SU-DHL-6 (cell line): ENCODE measurements at regions not wholly inside any gene's neighbourhood (a gene's known extent, or its start where the extent isn't known, plus 50 kb on each side); places are given as distances from the start of the nearest gene placed in this dataset.
A peak's percentile ranks its signal among the peaks of the same experiment; 100 is the strongest.

Experiments used
- H2AFZ ChIP-seq: fragments of 200-600 bp; sonication (generic); 2 replicates; pipeline ENCODE4 v1.6.1; 2014; ENCODE audit warnings: low read depth, mild to moderate bottlenecking, moderate library complexity, mixed read lengths, antibody characterized with exemption, low read length; ENCODE audit not compliant: severe bottlenecking
- H3F3A ChIP-seq: fragments of 200-600 bp; shearing (Covaris generic); 2 replicates; pipeline ENCODE4 v1.6.0; 2016; ENCODE audit warnings: antibody characterized with exemption, mild to moderate bottlenecking; ENCODE audit not compliant: insufficient read depth
- H3K27ac ChIP-seq: fragments of 200-600 bp; sonication (generic); 2 replicates; pipeline ENCODE4 v1.5.1; 2016; ENCODE audit warnings: low read depth, mild to moderate bottlenecking, low read length, moderate library complexity, mixed read lengths
- H3K27me3 ChIP-seq: fragments of 200-600 bp; sonication (generic), shearing (Covaris generic); 2 replicates; pipeline ENCODE4 v1.6.0; 2014; ENCODE audit warnings: mild to moderate bottlenecking, low read length
- H3K36me3 ChIP-seq: fragments of 200-600 bp; sonication (generic); 2 replicates; pipeline ENCODE4 v1.6.1; 2014; ENCODE audit warnings: mild to moderate bottlenecking, low read length, mixed read lengths
- H3K4me2 ChIP-seq: fragments of 300-600, 200-600 bp; shearing (Covaris generic), sonication (generic); 2 replicates; pipeline ENCODE4 v1.6.0; 2014; ENCODE audit warnings: low read length, low read depth, mild to moderate bottlenecking; ENCODE audit not compliant: poor library complexity, severe bottlenecking
- H3K4me3 ChIP-seq: fragments of 200-600 bp; sonication (generic); 2 replicates; pipeline ENCODE4 v1.5.1; 2014; ENCODE audit warnings: antibody characterized with exemption, low read length, mild to moderate bottlenecking, mixed read lengths; ENCODE audit not compliant: insufficient read depth, poor library complexity, severe bottlenecking
- H3K79me2 ChIP-seq: fragments of 200-600 bp; sonication (generic); 2 replicates; pipeline ENCODE4 v1.6.1; 2014; ENCODE audit warnings: mild to moderate bottlenecking, low read length, moderate library complexity; ENCODE audit not compliant: insufficient read depth
- H3K9ac ChIP-seq: fragments of 200-600 bp; sonication (generic); 2 replicates; pipeline ENCODE4 v1.7.0; 2014; ENCODE audit warnings: mild to moderate bottlenecking, low read length
- H3K9me2 ChIP-seq: fragments of 200-600 bp; sonication (generic); replicated peaks from 2 replicates; pipeline ENCODE4 v1.6.1; 2014; ENCODE audit warnings: low read length; ENCODE audit not compliant: insufficient read depth
- H3K9me3 ChIP-seq: fragments of 200-600 bp; sonication (generic); 2 replicates; pipeline ENCODE4 v1.6.1; 2014; ENCODE audit warnings: low read length, mixed read lengths; ENCODE audit not compliant: insufficient read depth
- H4K20me1 ChIP-seq: fragments of 200-600 bp; sonication (generic); 2 replicates; pipeline ENCODE4 v1.6.1; 2014; ENCODE audit warnings: low read depth, mild to moderate bottlenecking, antibody characterized with exemption, low read length, moderate library complexity, mixed read lengths
- CTCF ChIP-seq: fragments of 200-600 bp; sonication (generic); IDR thresholded peaks from one replicate; pipeline ENCODE4 v1.5.1; 2017; ENCODE audit warnings: antibody characterized with exemption, mild to moderate bottlenecking, low read length, moderate library complexity; ENCODE audit not compliant: insufficient read depth, poor library complexity, severe bottlenecking
- EZH2phosphoT487 ChIP-seq: fragments of 200-600 bp; sonication (generic), shearing (Covaris generic); conservative IDR thresholded peaks from 2 replicates; pipeline ENCODE4 v1.6.1; 2018; ENCODE audit warnings: mild to moderate bottlenecking, antibody characterized with exemption, low read length, moderate library complexity, mixed read lengths

GRCh38 chr7:37510043-37510634 lies 61.5 kb upstream of the ELMO1 start:
- Histone ChIP-seq H3K27ac (no peak overlapping the region), H3F3A (no peaks in the 10 kb centered on the region), H3K4me2 (no peak overlapping the region), H4K20me1 (no peaks in the 10 kb centered on the region), H3K9ac (no peak overlapping the region), H3K9me2 (no peaks in the 10 kb centered on the region), H2AFZ (no peak overlapping the region), H3K79me2 (no peaks in the 10 kb centered on the region), H3K9me3 (no peaks in the 10 kb centered on the region), H3K27me3 (no peaks in the 10 kb centered on the region), H3K4me3 (no peak overlapping the region), H3K36me3 (no peaks in the 10 kb centered on the region)
- TF ChIP-seq EZH2phosphoT487 (no peak), CTCF (peak; percentile 80)

GRCh38 chr7:37511915-37512314 lies 63.3 kb upstream of the ELMO1 start:
- Histone ChIP-seq H3K79me2 (no peaks in the 10 kb centered on the region), H3K9me3 (no peaks in the 10 kb centered on the region), H3K27ac (no peak overlapping the region), H3K27me3 (no peaks in the 10 kb centered on the region), H4K20me1 (no peaks in the 10 kb centered on the region), H3K9ac (no peak overlapping the region), H3K4me2 (no peak overlapping the region), H3K4me3 (no peak overlapping the region), H3K9me2 (no peaks in the 10 kb centered on the region), H3F3A (no peaks in the 10 kb centered on the region), H3K36me3 (no peaks in the 10 kb centered on the region), H2AFZ (no peak overlapping the region)
- TF ChIP-seq CTCF (no peak), EZH2phosphoT487 (no peak)

- no peak overlapping the region for H3K27ac ChIP-seq
- no peak overlapping the region for H3K4me2 ChIP-seq
- no peaks in the 10 kb centered on the region for H3K9me3 ChIP-seq
- H3K4me3 ChIP-seq: no peak overlapping the region
- H2AFZ ChIP-seq: no peak overlapping the region
- H3K36me3 ChIP-seq: no peaks in the 10 kb centered on the region
- H4K20me1 ChIP-seq: no peaks in the 10 kb centered on the region
- TF ChIP-seq CTCF (no peak), EZH2phosphoT487 (no peak)
- no peaks in the 10 kb centered on the region for H3K79me2 ChIP-seq
- H3F3A ChIP-seq: no peaks in the 10 kb centered on the region
- no peaks in the 10 kb centered on the region for H3K9me2 ChIP-seq
- H3K9ac ChIP-seq: no peak overlapping the region
- H3K27me3 ChIP-seq: no peaks in the 10 kb centered on the region
Measured at GRCh38 chr7:37514497-37514896, 65.8 kb upstream of the ELMO1 start.
